HG03135 (cell line): ENCODE measurements at regions not wholly inside any gene's neighbourhood (a gene's known extent, or its start where the extent isn't known, plus 50 kb on each side); places are given as distances from the start of the nearest gene placed in this dataset.
"Not testable (repeated sequence)": the region's sequence is repeated elsewhere in the genome, so short reads cannot be mapped to it uniquely, and the experiment has no call there.

Experiments used
- ATAC-seq: cut with Tn5 transposase; IDR thresholded peaks from one replicate; pipeline ENCODE4 v1.9.1; 2021; ENCODE audit warnings: mild to moderate bottlenecking, moderate library complexity; ENCODE audit not compliant: unreplicated experiment

DNA sequence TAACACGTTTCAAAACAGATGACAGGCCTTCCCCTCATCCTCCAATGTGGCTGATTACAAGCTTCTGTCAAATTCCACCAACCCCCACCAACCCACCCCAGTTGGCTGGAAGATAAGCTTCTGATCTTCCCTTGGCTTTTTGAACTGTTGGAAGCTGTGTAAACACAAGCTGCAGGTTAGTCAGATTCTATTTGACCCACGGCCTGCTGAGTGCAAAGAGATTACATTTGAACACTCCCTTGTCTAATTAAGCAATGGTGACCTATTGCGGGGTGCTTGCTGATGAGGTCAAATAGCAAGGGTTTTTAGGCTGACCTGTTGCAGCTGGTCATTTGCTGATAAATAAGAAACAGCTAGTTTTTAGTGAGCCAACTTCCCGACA, 379.7 kb downstream of the BMP2 start:
- no peak for ATAC-seq

- ATAC-seq: no peak
These were observed 384.4 kb downstream of the BMP2 start for GRCh38 chr20:7151676-7152470.

GRCh38 chr20:7155282-7155681, 387.8 kb downstream of the BMP2 start:
- ATAC-seq: no peak

DNA sequence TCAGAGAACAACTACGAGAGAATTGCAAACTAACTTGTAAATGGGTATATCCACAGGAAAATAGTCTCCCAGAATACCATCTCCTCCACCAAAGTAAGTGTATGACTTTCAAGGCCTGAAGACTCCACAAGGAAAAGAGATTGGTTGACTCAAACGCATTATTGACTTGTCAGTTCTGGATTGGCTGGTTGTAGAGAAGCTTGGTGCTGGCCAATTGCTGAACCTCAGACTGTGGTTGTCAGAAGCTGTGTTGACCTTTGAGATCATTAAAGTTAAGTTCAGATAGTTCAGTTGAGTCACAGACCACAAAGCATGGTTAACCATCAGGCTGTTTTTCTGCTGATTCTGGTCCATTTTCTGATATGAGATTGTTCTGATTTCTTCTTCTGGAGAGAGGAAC, 388.3 kb downstream of the BMP2 start:
- no peak for ATAC-seq

DNA sequence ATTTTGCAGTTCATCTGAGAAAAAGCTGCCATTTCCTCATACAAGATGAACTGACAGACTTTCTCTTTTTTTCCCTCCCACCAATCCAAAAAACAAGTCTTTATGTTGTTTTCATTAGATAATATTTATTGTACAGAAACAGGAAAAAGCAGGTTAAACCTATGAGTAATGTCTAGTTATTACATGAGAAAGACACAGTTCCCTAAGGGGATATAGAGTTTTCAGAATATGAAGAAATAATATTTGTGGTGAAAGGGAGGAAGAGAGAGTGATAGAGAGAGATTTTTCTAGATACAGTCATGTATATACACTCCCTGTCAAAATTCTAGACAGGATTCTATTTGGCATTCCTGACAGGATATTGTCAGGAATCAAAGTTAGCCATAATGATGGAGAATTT, 392.4 kb downstream of the BMP2 start:
- no peak for ATAC-seq

DNA sequence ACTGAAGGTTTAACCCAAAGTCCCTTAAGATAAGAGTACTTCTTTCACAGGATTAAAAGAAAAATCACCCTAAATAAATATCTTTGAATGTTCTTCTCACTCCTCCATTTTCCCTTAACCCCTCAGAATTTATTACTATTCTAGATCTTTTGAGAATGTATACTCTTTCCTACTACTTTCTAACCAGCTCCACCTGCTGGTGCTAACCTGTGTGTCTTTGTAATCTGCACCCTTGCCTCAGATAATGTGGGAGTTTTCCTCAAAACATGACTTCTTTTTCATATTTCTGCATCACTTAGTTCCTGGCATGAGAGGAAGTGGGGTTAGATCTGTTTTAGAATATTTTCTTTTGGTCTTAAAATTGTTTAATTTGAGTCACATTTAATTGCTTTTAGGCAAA, 394.2 kb downstream of the BMP2 start:
- no peak for ATAC-seq

- no peak for ATAC-seq
These were observed 404.4 kb downstream of the BMP2 start for GRCh38 chr20:7171911-7172310.

- ATAC-seq: no peak
These were observed 407.1 kb downstream of the BMP2 start for GRCh38 chr20:7174554-7174953.

GRCh38 chr20:7175827-7176226, 408.3 kb downstream of the BMP2 start:
- ATAC-seq: not testable (repeated sequence)

GRCh38 chr20:7178004-7178403, 410.5 kb downstream of the BMP2 start:
- no peak for ATAC-seq

DNA sequence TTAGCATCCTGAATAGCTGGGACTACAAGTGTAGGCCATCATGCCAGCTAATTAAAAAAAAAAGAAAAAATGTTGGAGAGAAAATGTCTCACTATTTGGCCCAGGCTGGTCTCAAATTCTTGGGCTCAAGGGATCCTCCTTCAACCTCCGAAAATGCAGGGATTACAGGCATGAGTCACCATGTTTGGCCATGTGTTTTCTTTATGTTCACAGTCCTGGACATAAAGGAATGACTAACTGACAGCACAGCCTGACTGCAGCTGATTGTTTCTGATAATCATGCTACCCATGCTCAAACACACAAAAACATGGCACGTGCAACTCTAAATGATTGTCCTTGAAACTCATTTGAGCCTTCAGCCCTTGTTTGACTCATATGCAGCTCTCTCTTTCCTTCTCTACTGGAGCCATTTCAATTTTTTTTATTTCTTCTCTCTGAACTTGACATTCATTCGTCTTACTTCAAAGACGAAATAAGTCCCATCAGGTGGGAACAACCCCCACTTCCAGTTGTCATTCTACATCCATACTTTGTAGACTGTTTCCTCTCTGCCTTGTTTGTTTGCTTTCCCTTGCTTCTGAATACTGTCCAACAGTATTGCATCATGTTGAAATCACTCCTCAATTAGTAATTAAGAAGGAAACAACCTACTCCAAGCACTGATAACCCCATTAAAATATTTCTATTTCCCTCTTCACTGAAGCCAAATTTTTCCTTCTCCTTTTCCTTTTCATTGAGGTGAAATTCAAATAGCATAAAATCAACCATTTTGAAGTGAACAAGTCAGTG, 413.0 kb downstream of the BMP2 start:
- ATAC-seq: no peak

- ATAC-seq: no peak
These were observed 421.7 kb downstream of the BMP2 start for GRCh38 chr20:7189231-7189630.

- ATAC-seq: no peak
These were observed 426.2 kb downstream of the BMP2 start for GRCh38 chr20:7193681-7194080.

GRCh38 chr20:7195704-7196103, 428.2 kb downstream of the BMP2 start:
- no peak for ATAC-seq

- no peak for ATAC-seq
These were observed 429.0 kb downstream of the BMP2 start for GRCh38 chr20:7196481-7196880.

DNA sequence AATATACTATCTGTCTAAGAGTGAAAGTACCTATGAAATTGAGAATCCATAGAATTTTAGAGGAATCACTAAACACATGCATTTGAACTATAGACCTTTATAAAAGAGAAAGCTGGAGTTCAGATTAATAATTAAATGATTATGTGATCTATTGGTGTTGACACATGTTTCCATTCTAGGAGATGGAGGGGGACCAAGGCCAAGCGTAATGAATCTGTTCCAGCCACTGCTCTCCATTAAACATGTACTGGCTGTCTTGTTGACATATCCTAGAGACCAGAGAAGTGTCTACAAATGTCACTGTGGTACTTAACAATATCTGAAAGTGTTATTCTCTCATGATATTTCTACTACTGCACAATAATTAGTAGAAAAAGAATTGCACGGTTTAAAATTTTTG, 432.4 kb downstream of the BMP2 start:
- ATAC-seq: no peak

GRCh38 chr20:7207186-7207798, 439.8 kb downstream of the BMP2 start:
- ATAC-seq: no peak

DNA sequence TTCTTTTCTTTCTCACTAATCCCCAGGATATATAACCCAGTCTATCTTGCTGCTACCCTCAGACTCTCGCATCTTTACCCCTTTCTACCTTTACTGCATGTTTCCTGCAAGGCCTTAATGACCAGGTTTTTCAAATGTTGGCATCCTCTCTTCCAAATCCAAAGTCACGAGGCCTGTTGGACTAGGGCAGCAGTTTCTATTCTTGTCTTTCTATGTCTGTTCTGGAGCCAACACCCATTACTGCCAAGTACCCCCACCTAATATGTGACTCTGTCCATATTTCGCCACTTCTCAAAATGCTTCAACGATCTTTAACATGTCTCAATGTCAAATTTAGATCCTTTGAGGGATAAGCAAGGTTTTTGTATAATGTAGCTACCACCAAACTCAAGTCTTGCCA, 443.4 kb downstream of the BMP2 start:
- no peak for ATAC-seq

- no peak for ATAC-seq
These were observed 446.7 kb downstream of the BMP2 start for GRCh38 chr20:7214081-7214740.

DNA sequence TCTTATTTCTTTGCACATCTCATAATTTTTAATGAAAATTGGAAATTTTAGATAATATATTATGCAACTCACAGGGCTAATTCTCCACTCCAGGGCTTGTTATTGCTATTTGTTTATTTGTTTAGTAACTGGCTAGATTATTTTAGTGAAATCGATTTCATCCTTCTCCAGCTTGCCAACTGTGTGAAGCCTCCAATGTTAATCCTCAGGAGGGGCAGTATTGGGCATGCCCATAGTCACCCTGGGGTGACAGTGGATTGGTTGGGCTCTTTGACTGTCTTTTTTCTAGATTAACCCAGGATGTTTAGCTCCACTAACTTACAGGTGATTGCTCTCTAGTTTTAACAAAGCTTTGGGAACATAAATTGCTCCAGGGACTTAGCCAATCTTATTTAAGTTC, 450.1 kb downstream of the BMP2 start:
- ATAC-seq: no peak

GRCh38 chr20:7220755-7221154, 453.3 kb downstream of the BMP2 start:
- ATAC-seq: no peak
